ENCODE measurements at regions not wholly inside any gene's neighbourhood (a gene's known extent, or its start where the extent isn't known, plus 50 kb on each side); places are given as distances from the start of the nearest gene placed in this dataset.

- no peak for TF ChIP-seq CTCF (IDR thresholded peaks at IDR 0.05)
- no peak for TF ChIP-seq POLR2AphosphoS5 (IDR thresholded peaks at IDR 0.05; ENCODE audit: insufficient read depth in 1 of 2, low read depth in 1 of 2)
- no peak for TF ChIP-seq POLR2A (IDR thresholded peaks at IDR 0.05)
These were observed 370.8 kb downstream of the NUP35 start for GRCh38 chr2:183495079-183495478.

All from vagina (tissue), 2 donors.